Bone marrow (tissue), 2 donors: ENCODE measurements at regions not wholly inside any gene's neighbourhood (a gene's known extent, or its start where the extent isn't known, plus 50 kb on each side); places are given as distances from the start of the nearest gene placed in this dataset.

Source experiments
- DNase-seq, 2 donors: peaks; one replicate each; lab custom pipeline; 2025; lab: John Stamatoyannopoulos, UW

GRCh38 chr2:37471994-37472393 lies 127.6 kb downstream of the QPCT start:
- no peak for DNase-seq

DNA sequence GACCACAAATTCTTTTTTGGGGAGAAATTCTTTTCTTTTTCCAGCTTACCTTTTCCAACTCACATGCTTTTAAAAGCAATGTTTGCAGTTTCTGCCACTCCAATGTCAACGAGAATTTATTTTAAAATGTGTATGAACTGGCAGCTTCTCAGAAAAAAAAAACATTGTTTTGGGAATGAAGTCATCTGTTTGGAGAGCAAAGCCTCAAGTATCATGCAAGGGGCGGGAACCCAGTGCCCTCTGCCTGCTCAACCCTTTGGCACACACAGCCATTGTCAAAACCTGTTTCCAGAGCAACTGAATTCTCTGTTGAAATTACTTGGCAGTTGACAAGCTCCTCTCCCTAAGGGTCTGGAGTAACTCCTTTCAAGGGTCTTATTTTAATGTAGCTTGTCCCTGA lies 128.5 kb downstream of the QPCT start:
- no peak for DNase-seq

DNA sequence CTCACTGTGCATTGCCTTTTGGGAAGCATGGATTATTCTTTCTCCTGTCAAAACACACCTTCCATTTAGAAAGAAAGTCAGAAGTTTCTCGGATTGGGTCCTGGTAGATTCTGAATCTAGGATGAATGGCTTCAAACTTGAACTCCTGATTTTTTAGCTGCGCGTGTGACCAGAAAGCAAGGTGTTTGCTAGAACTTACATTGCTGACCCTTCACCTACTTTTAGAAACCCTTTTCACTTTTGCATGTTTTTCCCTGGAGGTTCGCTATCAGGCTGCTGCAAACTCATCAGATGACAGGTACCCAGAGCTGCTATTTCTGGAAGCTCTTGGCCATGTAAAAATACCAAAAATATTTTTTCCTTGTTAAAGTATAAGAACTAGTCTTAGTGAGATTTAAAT lies 132.0 kb downstream of the QPCT start:
- no peak for DNase-seq

DNA sequence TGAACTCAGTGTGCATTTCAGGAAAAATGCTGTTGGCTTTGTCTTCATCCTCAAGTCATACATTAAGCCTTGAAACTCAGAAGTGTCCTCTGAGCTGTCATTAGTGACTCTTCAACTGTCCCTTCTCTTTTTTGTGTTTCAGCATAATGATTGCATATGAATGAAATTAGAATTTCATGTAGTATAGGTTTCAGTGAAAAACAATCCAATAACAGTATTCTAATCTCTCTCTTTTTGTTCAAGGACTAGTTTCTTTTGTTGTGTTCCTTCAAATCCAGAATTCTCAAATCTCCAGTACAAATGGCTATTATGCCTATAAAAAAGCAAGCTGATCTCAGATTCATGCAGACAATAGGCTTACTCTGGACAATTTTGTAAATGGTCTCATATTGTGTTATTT lies 133.5 kb downstream of the QPCT start:
- no peak for DNase-seq

GRCh38 chr2:37481244-37481643 lies 136.8 kb downstream of the QPCT start:
- DNase-seq = no peak

GRCh38 chr2:37489041-37489456 lies 144.6 kb downstream of the QPCT start:
- DNase-seq = no peak

- DNase-seq = no peak
These were observed 145.1 kb downstream of the QPCT start for GRCh38 chr2:37489536-37489935.

GRCh38 chr2:37493425-37493824 lies 149.0 kb downstream of the QPCT start:
- no peak for DNase-seq

GRCh38 chr2:37499113-37499512 lies 154.7 kb downstream of the QPCT start:
- DNase-seq = no peak

DNA sequence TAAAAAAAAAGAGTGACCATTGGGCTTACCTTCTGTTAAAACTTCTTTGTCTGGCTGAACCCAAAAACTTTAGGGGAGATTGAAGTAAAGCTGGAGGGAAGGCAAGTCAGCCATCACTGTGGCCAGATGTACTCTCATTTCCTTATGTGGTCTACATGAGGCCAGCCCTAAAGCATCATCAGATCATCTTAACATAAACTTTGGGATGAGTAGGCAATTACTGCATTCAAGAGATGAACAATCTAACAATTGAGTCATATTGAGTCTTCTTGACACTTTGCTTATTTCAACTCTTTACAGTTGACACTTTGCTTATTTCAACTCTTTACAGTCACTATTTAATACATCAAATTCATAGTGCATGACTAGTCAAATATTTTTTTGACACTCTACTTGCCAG lies 155.6 kb downstream of the QPCT start:
- DNase-seq = no peak

DNA sequence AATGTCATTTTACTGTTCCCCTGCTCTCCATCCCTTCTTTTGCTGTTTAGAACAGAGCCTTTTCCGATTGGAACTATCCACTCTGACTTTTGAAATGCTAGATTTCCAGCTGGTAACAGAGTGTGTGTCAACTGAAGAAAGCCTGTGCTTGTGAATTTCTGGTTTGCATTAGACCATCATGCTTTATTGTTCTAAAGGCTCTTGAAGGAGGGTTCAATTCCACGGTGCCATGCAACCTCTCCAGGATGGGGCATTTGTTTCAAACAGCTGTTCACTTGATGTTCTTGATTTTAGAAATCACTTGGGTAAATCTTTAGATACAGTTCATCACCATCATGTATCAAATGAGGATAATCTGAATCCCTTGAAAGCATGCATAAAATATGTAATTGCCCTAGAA lies 156.7 kb downstream of the QPCT start:
- DNase-seq = no peak

GRCh38 chr2:37506407-37507050 lies 162.1 kb downstream of the QPCT start:
- DNase-seq = no peak

DNA sequence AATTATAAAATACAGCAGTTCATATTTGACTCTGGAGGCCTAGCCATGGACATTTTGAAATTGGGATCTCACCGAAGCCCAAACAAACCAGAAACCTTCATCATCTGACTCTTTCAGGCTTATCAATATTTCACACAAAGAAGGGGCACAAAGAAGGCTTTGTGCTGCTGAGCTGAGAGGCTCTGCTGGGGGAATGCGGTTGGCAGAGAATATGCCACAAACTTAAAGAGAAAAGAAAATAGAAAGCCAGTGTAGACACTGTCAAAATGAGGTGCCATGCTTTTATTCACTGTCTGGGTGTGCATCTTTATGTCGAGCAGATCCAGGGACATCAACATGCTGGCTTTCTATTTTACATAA lies 162.6 kb downstream of the QPCT start:
- no peak for DNase-seq

GRCh38 chr2:37507703-37508102 lies 163.3 kb downstream of the QPCT start:
- DNase-seq = no peak

- DNase-seq = no peak
These were observed 158.5 kb downstream of the CDC42EP3 start for GRCh38 chr2:37512971-37513370.

DNA sequence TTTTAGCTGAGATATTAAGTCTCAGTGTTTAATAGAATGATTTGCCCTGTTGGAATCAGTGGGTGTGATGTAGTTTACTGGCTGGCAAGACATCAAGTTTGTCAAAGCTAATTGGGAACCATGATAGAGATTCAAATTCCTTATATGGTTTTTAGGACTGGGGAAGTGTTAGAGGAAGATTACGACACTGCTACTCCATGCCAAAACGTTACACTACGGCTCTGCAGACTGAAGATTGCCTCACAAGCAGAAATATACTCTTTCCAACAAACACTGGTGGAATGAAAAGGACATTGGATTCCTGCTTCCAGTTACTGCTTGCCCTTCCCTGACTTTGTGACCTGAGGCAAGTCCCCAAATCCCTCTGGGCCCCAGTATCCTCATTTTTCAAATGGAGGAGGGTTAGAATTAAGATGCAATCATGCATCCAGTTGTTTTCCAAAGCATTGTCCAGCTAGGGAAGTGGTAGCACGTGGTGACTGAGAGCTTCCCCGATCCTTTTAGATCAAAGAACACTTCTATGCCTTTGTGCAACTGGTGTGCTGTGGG lies 147.6 kb downstream of the CDC42EP3 start:
- DNase-seq = no peak

DNA sequence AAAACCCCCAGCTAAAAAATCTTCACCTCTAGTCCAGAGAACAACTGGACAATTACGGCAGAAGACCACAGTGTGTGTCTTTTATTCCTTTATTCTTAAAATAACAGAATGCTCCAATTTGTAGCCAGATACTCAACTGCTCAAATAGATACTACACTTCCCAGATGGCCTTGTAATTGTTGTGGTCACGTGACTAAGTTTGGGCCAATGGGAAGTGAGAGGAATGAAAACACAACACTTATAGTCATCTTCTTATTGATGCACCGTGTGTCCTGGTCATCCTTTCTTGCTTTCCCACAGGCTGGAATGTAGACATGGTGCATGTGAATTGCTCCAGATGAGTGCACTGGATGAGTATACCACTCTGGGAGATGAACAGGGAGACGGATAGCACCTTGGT lies 145.1 kb downstream of the CDC42EP3 start:
- DNase-seq = no peak

DNA sequence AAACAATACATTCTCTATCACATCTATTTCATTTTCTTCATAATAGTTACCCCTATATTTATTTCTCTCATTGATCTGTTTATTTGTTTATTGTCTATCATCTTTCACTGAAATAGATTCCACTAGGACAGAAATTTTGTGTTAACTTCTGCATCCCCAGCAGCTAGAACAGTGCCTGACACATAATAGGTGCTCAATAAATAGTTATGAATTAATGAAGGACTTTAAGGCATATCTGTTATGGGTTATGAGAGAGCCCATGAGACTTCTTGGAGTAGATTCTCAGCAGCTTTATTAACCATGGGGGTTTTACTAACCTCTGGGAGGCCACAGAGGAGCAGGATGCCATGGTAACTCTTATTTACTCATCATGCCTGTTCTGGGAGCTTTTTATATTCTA lies 144.6 kb downstream of the CDC42EP3 start:
- no peak for DNase-seq

DNA sequence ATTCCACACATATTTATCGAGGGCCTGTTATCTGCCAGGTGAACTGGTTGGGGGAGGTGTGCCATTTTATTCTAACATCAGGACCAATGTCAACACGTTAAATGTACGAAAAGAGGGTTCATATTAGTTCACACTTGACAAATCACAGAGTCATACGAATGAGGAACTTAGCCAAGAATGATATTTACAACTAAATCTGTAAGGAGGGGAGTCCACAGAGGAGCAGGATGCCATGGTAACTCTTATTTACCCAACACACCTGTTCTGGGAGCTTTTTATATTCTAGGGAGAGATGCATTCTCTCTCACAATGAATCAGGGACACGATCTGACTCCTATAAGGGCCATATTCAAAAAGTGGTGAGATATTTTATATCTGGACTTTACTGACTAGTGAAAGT lies 144.1 kb downstream of the CDC42EP3 start:
- no peak for DNase-seq

- DNase-seq = no peak
These were observed 141.5 kb downstream of the CDC42EP3 start for GRCh38 chr2:37529830-37530415.

DNA sequence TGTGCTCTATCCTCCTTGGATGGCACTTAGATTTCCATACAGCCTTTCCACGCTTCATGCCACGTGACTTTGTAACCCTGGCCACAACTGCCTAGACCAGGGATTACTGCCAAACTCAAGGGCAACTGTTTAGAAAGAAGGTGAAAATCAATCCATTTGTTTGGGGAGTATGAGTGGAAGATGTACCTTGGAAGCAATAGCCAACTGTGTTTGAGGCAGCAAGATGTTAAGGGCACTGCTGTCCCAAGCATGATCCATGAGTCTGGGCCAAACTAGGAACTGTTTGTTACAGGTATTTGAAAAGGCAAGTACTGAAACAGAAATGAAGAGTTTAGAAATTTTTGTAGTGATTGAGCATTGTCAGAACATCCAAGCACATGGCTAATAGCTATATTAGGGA lies 138.9 kb downstream of the CDC42EP3 start:
- no peak for DNase-seq

GRCh38 chr2:37537316-37537715 lies 134.1 kb downstream of the CDC42EP3 start:
- DNase-seq = no peak

- no peak for DNase-seq
These were observed 129.9 kb downstream of the CDC42EP3 start for GRCh38 chr2:37541516-37541915.

DNA sequence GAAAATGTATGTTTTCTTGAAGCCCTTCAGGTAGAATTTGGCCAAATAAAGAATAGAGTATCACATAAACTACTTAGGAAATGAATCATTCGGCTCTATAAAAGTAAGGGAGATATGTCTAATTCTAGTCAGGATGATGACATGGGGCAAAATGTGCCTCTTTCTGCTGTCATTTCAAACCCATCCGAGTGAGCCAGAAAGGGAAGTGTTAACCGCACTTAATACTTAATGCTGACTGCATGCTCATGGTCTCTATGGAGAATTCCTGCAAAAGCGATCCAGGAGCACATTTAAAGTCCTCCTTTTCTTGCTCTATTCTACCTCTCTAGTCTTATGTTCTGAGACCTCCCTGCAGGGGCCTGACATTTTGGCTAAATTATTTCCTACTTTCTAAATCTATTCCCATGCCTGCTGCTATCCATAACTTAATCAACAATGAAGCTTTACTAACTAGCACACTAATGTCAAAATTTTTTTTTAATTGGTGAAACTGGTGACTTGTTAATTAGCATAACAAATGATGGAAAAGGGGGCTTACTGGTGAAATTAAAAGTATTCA lies 127.4 kb downstream of the CDC42EP3 start:
- DNase-seq = no peak
